ENCODE measurements at regions not wholly inside any gene's neighbourhood (a gene's known extent, or its start where the extent isn't known, plus 50 kb on each side); places are given as distances from the start of the nearest gene placed in this dataset.
"Not testable (repeated sequence)": the region's sequence is repeated elsewhere in the genome, so short reads cannot be mapped to it uniquely, and the experiment has no call there.

DNA sequence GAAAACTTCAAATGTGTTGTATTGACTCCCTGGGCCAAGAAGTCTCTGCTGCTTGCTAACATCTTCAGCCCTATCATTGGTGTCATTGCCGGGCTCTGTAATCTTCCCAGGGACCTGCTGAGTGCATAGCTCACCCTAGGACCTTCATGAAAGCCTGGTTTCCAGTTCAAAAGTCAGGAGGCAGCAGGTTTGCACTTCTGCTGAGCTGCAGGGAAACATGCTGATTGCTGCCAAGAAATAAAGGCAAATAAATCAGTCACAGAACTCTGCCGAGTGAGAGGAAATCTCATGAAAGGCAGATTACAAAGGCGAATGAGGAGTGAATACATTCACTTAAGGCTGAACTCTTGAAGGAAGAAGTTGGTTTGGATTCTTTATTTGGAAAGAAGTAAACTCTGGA, 1947.6 kb upstream of the CELF4 start:
- DNase-seq (ENCODE audit: low read depth) = no peak

DNA sequence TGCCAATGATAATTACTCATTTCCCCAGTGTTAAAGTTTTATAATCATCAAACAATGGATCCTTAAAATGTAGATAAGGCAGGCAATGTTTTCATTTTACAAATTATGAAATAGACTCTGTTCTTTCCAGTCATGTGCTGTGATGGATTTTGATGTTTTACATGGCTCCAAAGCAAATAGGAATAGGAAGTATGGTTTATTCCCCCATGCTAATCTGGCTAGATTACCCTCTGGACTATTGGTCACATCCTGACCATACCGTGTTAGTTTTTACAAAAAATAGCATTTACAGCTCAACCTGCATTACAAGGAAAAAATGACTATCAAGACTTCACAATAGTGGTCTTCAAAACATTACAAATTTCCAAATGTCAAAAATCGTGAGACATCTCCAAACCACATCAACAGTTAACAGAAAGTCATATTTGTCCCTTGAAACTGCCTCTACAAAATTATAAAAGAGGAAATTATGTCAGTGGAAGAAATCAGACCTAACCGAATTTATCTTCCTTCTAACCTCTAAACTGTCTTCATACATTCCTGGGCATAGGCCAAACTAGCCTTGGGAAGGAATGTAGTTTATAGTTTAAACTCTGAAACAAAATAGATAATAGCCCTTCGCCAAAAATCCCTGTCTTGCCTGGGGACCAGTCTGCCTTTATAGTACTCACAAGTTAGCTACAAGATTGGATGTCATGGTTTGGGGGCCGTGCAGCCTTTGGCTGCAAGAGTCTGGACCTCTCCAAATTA, 1941.2 kb upstream of the CELF4 start:
- no peak for DNase-seq (ENCODE audit: low read depth)

DNA sequence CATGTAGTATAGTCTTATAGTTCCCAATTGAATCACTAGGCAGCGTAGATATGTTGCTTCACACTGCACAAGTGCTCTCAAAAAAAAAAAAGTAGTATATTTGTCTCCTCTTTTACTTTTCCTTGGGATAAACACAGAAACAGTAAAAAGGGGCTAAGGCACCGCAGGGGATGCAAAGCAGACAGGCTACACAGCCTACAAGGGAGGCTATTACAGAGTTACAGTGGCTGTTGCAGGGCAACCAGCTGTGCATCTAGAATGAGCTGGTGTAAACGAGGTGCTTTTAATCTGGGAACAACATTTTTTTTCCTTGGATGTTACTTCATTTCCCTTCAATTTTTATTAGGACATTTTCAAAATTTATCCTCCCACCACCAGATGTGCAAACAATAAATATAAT, 1934.7 kb upstream of the CELF4 start:
- no peak for DNase-seq (ENCODE audit: low read depth)

DNA sequence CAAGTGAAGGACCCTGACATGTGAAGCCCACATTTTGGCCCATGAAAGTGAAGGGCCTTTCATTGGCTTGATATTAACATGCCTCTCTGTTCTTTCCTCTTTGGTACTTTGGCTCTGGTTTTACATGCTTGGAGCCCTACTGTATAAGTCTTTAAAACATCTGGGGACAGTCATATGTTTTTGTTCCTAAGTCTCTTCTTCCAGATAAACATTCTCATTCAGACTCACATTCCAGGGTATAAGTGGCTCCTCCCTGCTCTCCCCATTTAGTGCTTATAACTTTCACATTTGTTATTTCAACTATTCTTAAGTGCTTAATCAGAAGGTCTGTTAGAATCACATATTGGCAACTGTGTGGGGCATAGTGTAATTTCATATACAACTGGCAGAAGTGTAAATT, 1932.2 kb upstream of the CELF4 start:
- no peak for DNase-seq (ENCODE audit: low read depth)

DNA sequence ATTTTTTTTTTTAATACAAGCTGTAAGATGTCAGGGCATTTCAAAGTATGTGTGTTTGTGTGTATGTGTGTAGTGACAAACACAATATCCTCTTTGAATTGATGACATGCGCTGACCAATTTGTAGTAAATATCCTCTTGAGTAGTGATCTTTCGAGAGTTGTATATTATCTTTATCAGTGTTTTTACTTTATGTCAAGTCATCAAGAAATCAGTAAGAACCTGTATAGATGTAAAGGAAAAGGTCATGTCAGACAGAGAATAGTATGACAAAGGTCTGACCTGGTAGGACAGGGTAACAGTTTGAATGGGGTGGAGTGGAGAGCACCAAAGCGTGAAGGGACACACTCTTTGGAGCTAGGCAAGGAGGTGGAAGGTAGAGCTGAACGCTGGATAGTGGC, 1931.4 kb upstream of the CELF4 start:
- DNase-seq (ENCODE audit: low read depth) = no peak

DNA sequence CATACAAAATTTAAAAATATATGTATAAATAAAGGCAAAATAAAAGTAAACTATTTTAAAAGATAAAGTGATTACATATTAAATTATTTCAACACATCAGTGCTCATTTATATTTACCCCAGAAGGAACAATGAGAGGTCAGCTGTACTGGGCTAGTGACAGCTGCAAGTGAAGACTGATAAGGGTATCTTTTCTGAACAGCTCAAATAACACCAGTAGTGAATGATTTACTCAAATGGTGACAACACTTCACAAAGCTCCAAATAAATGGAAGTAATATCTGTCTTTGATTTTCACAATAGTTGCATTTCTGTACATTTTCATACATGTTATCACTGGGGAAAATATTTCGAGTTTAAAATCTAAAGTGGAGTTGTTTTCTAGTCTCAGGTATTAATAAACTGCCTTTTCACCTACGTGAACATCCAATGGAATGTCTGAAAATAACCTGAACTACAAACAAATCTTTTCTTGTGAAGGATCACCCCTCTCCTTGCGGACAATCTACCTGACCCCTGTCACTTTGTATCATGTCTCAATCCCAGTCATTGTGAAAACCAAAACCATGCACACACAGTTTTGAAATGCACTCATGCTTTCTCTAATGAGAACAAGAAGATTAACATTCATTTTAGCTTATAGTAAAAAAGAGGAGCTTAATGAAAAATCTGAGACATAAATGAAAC, 1928.8 kb upstream of the CELF4 start:
- no peak for DNase-seq (ENCODE audit: low read depth)

DNA sequence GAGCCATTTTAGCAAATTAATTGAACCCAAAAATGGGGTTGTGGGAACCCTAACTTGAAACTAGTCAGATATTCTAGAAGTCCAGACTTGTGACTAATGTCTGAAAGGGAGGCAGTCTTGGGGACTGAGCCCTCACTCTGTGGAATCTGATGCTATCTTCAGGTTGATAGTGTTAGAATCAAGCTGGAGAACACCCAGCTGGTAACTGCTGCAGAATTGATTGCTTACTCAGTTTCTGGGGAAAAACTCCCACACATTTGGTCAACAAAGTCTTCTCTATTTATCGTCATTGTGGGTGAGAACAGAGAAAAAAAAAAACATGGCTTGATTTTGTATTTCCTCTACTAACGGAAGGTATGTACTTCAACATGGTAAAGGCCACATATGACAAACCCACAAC, 1925.8 kb upstream of the CELF4 start:
- no peak for DNase-seq (ENCODE audit: low read depth)

DNA sequence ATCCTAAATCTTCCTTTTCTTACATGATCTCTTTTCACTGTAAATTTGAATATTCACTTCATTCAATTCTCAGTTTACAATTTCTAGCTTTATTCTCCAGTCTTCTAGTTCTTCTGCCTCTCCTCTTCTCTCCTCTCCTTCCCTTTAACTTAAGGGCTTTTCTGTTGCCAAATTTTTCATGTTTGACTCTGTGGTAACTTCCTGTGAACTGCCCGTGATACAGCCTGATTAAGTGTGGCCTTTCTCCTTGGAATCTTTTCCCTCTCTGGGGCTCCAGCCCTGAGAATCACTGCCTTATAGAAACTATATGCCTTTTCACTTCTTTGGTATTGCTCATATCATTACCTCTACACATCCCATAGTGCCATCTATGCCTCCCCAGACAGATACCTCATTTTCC, 1923.8 kb upstream of the CELF4 start:
- DNase-seq (ENCODE audit: low read depth) = no peak

DNA sequence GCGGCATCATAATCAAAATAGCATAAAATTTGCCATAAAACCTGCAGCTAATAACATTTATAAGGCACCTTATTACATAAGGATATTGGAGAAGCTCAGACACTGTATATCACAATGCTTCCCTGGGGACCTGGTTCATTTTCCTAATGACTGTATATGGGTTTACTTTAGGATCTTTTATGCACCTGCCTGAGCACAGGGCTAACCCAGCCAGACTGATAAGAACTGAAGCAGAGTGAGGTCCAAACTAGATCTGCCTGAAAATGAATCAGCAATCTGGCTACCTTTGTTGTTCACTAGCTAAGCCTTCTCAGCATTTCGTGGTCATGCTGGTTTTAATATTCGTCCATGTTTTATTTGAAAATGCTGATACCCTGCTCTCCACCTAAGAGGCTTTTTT, 1922.3 kb upstream of the CELF4 start:
- DNase-seq (ENCODE audit: low read depth) = no peak

DNA sequence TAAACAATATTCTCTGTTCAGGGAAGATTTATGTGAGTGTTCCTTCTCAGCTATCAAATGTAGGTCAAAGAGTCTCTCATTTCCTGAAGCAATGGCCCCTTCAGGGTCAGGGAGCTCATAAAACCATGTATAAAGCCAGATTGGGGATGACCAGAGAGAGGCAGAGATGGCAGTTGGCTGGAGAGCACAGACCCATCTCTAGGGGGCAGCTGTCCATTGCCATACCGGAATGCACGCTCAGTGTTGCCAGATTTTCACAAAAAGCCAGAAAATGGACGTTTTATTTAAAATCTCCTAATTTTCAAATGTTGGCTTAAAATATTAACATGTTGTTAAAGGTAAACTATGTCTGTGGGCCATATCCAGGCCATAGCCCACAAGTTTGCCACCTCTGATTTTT, 1920.7 kb upstream of the CELF4 start:
- no peak for DNase-seq (ENCODE audit: low read depth)

DNA sequence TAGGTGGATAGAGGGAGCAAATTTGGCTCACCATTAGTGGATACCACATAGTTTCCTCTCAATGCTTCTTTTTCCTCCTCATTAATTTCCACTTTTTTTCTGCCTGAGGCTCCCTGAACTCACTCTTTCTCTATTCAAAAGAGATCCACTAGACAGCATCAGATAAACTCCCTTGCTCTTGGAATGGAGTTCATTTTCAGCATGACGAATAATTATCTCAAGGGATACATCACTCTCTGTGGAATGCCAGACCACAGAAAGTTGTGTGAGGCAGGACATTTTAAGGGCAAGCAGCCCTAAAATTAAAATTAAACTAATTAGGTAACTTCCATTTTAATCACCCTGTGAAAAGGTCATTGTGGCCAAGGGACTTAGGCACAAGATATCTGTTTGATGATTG, 1920.1 kb upstream of the CELF4 start:
- no peak for DNase-seq (ENCODE audit: low read depth)

DNA sequence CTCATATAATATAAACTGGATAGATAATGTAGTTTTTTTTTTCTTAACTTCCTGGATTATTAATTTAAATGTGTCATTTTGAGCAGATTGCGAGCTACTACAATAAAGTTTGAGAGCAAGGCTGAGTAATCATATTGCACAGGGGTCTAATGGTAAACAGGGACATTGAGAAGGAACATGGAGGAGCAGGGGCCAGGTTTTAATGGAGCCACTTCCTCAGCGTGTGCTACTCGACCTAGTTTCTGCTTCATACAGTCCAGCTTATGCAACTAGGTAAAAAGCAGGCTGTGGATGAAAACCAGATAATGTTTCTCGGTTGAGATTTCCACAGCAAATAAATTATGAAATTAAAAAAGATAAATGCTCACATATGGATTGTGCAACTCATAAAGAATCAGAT, 1915.7 kb upstream of the CELF4 start:
- no peak for DNase-seq (ENCODE audit: low read depth)

DNA sequence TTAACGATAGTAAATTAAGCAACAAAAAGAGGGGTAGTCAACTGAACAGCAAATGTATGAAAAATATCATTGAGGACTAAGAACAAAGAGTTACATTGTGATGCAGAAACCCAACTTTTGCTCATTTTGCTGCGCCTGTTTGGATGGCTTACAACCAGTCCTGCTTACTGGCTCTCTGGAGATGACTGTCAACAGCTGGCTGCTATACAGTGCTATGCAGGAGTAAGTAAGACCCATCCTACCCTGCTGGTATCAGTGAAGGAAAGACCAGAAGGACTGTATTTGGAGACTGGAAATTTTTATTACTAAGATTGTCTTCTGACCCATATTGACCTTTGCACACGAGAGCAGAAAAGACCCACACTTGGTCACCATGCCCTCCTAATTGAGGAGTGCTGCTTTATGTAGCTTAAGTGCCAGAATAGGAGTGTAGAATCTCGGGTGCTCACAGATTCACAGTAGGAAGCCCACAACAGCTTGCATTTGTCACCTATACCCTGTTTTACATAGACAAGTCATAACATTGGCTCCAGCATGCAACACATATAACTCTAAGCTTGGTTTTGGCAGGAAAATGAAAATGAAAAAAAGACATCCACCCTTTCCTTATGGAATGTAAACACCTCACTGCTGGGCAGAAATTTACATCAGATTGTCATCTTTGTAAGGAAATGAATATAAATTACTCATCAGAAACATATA, 1915.0 kb upstream of the CELF4 start:
- DNase-seq (ENCODE audit: low read depth) = no peak

DNA sequence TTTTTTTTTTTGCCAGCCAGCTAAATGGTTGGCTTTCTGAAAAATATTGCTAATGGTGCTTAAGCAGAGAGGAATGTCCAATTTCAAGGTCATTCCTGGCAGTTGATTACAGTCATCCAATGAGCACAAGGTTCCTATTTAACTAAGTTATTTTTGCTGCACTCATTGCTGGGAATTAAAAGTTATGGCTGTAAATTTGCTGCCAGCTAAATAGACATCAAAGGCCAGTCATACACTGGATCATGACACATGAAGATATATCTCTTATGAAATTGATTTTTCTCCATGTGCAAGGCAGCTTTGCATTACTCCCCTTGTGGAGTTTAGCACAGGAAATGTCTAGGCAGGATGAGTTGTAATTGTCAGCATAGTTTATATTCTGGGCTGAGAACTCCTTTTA, 1898.4 kb upstream of the CELF4 start:
- DNase-seq (ENCODE audit: low read depth) = no peak

DNA sequence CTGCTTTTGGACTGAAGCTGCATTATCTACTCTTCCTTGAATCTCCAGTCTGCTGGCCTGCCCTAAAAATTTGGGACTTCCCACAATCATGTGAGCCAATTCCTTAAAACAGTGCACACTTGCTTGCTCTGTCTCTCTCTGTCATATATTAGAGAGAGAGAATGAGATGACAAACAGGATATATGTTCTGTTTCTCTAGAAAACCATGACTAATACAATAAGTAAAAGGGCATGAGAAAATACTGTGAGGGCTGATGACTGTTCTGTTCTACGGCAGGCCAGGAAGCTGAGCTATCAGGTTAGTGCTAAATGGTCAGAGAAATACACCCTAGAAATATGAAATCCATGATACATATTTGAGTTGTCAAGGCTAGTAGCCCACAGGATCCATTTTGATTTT, 1896.8 kb upstream of the CELF4 start:
- DNase-seq (ENCODE audit: low read depth) = no peak

DNA sequence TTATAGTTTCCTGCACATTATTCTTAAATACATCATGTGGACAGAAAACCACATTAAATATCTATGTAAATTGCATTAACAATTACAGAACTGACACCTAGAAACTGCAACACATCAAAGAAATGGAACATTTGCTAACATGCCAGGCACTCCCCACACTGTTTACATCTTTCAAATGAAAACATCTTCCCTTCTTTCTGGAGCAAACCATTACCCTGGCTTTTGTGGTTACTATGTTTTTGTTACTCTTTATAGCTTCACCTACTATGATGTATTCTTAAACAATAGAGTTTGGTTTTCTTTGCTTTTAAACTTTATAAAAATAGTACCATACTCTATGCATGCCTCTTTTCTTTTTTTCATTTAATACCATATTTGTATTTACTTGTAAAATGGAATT, 1894.5 kb upstream of the CELF4 start:
- no peak for DNase-seq (ENCODE audit: low read depth)

DNA sequence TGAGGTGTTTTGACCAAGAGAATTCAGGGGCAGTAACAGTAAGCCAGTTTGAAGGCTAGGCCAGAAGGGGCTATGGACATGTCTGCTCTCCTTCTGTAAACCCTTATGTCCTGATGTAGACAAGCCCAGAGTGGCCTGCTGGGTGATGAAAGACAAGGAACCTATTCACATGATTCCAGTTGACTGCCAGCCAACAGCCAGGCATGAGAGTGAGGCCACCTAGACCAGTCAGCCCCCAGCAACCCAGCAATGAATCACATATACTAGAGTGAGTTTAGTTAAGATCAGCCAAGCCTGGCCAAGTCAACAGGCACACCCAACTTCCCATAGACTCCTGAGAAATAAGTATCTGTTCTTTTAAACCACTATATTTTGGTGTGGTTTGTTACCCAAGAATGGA, 1889.7 kb upstream of the CELF4 start:
- DNase-seq (ENCODE audit: low read depth) = no peak

DNA sequence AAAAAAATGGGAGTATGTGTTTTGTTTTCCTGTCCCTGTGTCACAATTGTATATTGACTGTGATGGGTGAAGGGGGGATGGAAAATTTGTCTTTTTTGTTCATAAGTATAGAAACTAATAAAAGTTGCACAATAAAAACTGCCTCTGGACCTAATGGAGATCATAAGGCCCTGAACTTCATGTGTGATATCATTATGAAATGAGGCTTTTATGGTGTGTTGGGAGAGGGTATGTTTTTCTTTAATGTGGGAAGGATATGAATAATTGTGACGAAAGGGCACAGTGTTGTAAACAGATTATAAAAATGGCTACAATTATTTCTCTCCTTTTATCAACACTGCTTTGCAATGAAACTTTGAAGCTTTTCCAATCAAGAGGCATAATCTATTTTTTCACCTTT, 1889.3 kb upstream of the CELF4 start:
- no peak for DNase-seq (ENCODE audit: low read depth)

DNA sequence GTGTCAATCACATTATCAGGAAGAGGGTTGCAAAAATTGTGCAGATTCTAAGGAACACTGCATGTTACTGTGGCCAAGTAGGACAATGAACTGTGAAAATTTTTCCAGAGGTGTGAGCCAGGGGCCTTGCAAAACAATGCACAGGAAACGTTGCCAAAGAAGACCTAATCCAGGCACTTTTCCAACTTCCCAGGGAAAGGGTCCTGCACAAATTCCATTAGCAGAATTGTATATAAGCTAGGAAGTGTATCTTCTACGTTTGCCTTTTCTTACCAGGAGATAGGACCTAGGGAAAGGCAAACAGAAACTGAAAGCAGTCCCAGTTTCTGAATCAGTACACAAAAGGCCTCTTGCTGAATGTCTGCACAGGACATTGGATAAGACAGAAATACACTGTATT, 1888.3 kb upstream of the CELF4 start:
- no peak for DNase-seq (ENCODE audit: low read depth)

DNA sequence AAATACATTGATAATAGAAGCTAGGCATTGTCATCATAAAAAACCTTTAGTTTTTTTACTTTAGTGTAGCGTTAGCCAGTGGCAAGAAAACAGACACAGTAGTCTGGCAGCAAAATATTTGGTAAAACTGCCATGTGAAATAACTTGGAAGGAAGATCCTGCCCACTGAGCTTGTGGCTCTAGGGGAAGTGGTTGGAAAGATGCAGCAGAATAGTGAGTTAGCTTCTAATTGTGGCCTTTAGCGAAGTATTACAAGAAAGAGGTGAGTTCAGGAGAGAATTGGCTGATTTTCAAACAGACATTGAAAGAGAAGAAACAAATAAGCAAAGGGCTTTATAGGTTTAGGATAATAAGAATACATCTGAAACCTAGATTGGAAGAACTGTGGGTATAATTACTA, 1887.8 kb upstream of the CELF4 start:
- DNase-seq (ENCODE audit: low read depth) = no peak

DNA sequence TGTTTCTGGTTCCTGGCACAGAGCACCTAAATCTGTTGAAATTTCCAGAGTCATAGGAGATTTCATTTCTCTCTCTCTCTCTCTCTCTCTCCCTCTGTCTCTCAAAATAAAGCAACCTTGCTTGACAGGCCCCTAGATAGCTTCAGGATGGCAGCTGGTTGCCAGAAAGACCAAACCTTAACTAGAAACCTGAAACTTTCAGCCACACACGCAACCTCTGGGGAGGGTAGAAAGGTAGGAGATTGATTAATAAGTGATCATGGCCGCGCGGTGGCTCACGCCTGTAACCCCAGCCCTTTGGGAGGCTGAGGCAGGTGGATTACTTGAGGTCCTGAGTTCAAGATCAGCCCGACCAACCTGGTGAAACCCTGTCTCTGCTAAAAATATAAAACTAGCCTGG, 1885.4 kb upstream of the CELF4 start:
- DNase-seq (ENCODE audit: low read depth) = no peak

DNA sequence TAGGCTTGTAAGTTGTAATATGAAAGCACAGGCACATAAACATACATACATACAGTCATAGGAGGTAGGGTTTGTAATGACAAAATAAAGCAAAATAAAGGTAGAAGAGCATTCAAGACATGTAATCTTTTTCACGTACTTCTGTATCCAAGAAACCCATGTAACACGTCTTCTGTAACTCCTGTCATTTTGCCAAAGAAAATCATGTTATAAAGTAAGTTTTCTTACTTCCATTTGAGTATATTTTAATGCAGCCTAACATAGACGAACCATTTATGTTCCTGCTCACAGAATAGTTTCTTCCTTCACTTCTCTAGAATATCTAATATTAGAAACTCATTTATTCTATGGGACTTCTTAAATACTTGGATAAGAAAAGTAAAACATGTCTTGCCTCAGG, 1884.0 kb upstream of the CELF4 start:
- DNase-seq (ENCODE audit: low read depth) = no peak

DNA sequence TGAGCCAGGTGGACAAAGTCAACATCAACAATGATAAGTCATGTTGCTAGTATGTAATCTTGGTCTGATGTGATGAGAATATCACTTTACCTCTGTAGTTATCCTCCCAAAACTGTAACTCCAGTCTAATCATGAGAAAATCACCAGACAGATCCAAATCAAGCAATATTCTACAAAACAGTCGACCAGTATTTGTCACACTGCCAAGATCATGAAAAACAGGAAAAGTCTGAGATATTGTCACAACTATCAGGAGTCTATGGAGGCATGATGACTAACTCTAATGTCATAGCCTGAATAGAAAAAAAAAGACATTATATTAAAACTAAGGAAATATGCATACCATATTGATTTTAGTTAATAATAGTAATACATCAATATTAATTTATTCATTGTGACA, 1883.3 kb upstream of the CELF4 start:
- no peak for DNase-seq (ENCODE audit: low read depth)

DNA sequence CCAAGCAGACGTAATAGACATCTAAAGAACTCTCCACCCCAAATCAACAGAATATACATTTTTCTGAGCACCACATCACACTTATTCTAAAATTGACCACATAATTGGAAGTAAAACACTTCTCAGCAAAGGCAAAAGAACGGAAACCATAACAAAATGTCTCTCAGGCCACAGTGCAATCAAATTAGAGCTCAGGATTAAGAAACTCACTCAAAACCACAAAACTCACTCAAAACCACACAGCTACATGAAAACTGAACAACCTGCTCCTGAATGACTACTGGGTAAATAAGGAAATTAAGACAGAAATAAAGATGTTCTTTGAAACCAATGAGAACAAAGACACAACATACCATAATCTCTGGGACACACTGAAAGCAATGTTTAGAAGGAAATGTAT, 1879.4 kb upstream of the CELF4 start:
- DNase-seq (ENCODE audit: low read depth) = not testable (repeated sequence)
